Prostate gland (tissue), 2 donors: ENCODE measurements at regions not wholly inside any gene's neighbourhood (a gene's known extent, or its start where the extent isn't known, plus 50 kb on each side); places are given as distances from the start of the nearest gene placed in this dataset.

Experiments used
- DNase-seq: peaks from one replicate; pipeline ENCODE4 v3.0.0-alpha.2; 2019; ENCODE audit warnings: low spot score
- H3K27ac ChIP-seq, 2 donors: fragments of 200-600 bp; sonication (generic); 2 replicates each; pipeline ENCODE4 v1.5.1; 2017 to 2019
- H3K27me3 ChIP-seq: fragments of 200-600 bp; sonication (generic); replicated peaks from 2 replicates; pipeline ENCODE4 v1.5.1; 2019; ENCODE audit not compliant: insufficient read depth
- H3K36me3 ChIP-seq, 2 donors: fragments of 200-600 bp; sonication (generic); 1 replicate in 1 of 2; 2 replicates in 1 of 2; pipeline versions ENCODE4 v1.5.1 to v1.8.1; 2017 to 2019
- H3K4me1 ChIP-seq: fragments of 200-600 bp; sonication (generic); replicated peaks from 2 replicates; pipeline ENCODE4 v1.5.1; 2019
- H3K4me3 ChIP-seq, 2 donors: fragments of 200-600 bp; sonication (generic); 2 replicates each; pipeline ENCODE4 v1.5.1; 2017 to 2019
- H3K9me3 ChIP-seq: fragments of 200-600 bp; sonication (generic); 2 replicates; pipeline ENCODE4 v1.5.1; 2017
- POLR2A ChIP-seq: fragments of 450-650 bp; IDR thresholded peaks from one replicate; pipeline ENCODE4 v1.6.1; 2016; ENCODE audit warnings: antibody characterized with exemption, mild to moderate bottlenecking
- POLR2AphosphoS5 ChIP-seq: sonication (generic); formaldehyde crosslinking; IDR thresholded peaks from one replicate; pipeline ENCODE4 v1.6.1; 2017; ENCODE audit warnings: antibody characterized with exemption
- WGBS: methylation state at CpG from one replicate; pipeline ENCODE4 v1.1.5; 2018; 5-methylcytosine and 5-hydroxymethylcytosine counted together
- intact Hi-C: fragments of 100-400 bp; cut with DNase I; formaldehyde crosslinking; loops from one replicate; pipeline ENCODE4 v1.14.2; 2022
- TF ChIP-seq, protein P1 (sequence below), 4 experiments: fragments of 200-600 bp in 2 of 4; fragments of 450-650 bp in 2 of 4; sonication (generic) in 2 of 4; IDR thresholded peaks; 1 replicate in 3 of 4; 2 replicates in 1 of 4; pipeline ENCODE4 v1.5.1; 2016 to 2019; ENCODE audit warnings: antibody characterized with exemption in 4 of 4, mild to moderate bottlenecking in 2 of 4, moderate library complexity in 2 of 4

DNA sequence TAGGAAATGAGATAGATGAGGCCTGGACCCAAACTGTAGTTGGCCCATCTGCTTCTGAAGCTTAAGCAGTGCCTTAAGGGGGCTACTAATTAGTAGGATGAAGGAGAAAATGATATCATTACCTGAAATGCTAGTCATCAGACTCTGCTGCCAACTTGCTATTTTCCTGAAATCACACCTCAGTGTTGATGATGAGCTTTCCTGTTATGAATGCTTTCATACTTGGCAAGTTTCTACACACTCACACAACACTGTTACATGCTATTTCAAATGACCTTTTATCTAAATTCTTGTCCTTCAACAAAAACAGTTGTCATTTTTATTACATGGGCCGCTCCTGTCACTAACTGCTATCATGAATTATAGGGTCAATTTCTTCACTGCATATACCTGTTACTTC, 416.0 kb downstream of the PRDM5 start:
- DNase-seq, result no peak
- H3K36me3 ChIP-seq, result no peaks in the 10 kb centered on the region
- H3K4me3 ChIP-seq, result no peak overlapping the region
- TF ChIP-seq POLR2AphosphoS5 (no peak), POLR2A (no peak)
- TF ChIP-seq, protein P1, sequence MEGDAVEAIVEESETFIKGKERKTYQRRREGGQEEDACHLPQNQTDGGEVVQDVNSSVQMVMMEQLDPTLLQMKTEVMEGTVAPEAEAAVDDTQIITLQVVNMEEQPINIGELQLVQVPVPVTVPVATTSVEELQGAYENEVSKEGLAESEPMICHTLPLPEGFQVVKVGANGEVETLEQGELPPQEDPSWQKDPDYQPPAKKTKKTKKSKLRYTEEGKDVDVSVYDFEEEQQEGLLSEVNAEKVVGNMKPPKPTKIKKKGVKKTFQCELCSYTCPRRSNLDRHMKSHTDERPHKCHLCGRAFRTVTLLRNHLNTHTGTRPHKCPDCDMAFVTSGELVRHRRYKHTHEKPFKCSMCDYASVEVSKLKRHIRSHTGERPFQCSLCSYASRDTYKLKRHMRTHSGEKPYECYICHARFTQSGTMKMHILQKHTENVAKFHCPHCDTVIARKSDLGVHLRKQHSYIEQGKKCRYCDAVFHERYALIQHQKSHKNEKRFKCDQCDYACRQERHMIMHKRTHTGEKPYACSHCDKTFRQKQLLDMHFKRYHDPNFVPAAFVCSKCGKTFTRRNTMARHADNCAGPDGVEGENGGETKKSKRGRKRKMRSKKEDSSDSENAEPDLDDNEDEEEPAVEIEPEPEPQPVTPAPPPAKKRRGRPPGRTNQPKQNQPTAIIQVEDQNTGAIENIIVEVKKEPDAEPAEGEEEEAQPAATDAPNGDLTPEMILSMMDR (IDR thresholded peaks at IDR 0.05), result no peak
- H3K27ac ChIP-seq, result no peak overlapping the region
- no peaks in the 10 kb centered on the region for H3K4me1 ChIP-seq
- H3K27me3 ChIP-seq, result no peaks in the 10 kb centered on the region
- WGBS, result 86% methylated on average over 1 of the region's 1 CpG
- no peaks in the 10 kb centered on the region for H3K9me3 ChIP-seq
- intact Hi-C loops, result no loop called here

DNA sequence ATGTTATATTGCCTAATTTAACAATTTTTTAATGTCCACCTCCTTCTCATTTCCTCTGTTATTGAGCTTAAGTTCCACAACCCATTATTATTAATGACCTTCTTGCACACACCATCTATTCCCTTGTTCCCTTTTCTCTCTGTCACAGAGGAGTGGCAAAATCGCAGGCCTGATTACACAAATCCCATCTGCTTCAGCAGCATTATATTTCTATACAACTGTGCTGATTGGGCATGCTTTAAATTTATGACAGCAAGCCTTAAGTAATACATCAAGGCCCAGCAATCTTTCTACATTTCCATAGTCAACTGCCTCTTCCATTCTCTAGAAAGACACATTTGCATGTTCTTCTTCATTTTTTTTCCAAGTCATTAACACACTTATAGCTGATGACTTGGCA, 423.8 kb downstream of the PRDM5 start:
- TF ChIP-seq POLR2A, result no peak
- 93% methylated on average over 1 of the region's 1 CpG for WGBS
- Histone ChIP-seq H3K4me1 (no peaks in the 10 kb centered on the region), H3K27ac (no peak overlapping the region), H3K36me3 (no peaks in the 10 kb centered on the region), H3K9me3 (no peaks in the 10 kb centered on the region), H3K4me3 (no peak overlapping the region), H3K27me3 (no peaks in the 10 kb centered on the region)
- intact Hi-C loops, result no loop called here
- DNase-seq, result no peak

DNA sequence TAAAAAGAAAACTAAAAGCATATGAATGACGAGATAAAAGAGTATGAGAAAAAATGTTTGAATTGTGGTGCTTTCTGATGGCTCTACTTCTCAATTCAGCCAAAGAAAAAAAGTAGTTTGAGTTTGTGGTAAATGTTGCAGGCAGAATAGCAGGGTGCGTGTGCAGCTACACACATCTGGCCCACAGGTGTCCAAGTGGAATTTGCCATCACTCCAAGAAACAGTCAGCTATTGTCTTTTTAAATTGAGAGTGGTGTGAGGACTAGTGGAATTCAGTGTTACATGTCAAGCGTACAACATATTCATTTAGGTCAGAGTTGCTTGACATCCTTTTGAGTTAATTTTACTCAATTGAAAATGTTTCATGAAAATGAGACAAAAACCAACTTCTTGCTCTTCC, 424.8 kb upstream of the MAD2L1 start:
- Histone ChIP-seq H3K4me3 (no peak overlapping the region), H3K4me1 (no peaks in the 10 kb centered on the region), H3K27ac (no peak overlapping the region), H3K9me3 (no peaks in the 10 kb centered on the region), H3K36me3 (no peaks in the 10 kb centered on the region), H3K27me3 (no peaks in the 10 kb centered on the region)
- no peak for DNase-seq
- TF ChIP-seq, protein P1 (IDR thresholded peaks at IDR 0.05), result no peak
- TF ChIP-seq POLR2A, result no peak
- no peak for TF ChIP-seq POLR2AphosphoS5
- intact Hi-C loops, result no loop called here
- 81% methylated on average over 3 of the region's 3 CpGs for WGBS

DNA sequence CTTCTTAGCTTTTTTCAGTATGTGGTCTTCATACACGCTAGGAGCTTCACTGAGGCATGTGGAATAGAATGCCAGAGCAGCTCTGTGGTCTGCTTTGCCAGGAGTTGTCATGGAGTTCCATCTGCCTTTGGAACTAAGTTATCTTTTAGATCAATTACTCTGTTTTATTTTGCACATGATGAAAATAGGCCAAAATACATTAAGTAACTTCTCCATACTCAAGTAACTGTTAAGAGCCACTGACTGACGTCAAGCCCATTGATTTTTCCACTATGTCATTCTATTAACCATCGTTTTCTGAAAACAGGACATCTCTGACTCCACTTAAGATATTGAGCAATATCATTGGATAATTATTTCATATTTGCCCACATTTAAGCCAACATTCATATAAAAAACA, 415.1 kb upstream of the MAD2L1 start:
- H3K4me3 ChIP-seq, result no peak overlapping the region
- TF ChIP-seq POLR2AphosphoS5, result no peak
- no peak for TF ChIP-seq POLR2A
- TF ChIP-seq, protein P1 (IDR thresholded peaks at IDR 0.05), result no peak
- no peak for DNase-seq
- intact Hi-C loops, result no loop called here
- H3K36me3 ChIP-seq, result no peaks in the 10 kb centered on the region
- H3K27me3 ChIP-seq, result no peaks in the 10 kb centered on the region
- H3K27ac ChIP-seq, result no peak overlapping the region
- H3K9me3 ChIP-seq, result no peaks in the 10 kb centered on the region
- 48% methylated on average over 3 of the region's 3 CpGs for WGBS
- H3K4me1 ChIP-seq, result no peaks in the 10 kb centered on the region

DNA sequence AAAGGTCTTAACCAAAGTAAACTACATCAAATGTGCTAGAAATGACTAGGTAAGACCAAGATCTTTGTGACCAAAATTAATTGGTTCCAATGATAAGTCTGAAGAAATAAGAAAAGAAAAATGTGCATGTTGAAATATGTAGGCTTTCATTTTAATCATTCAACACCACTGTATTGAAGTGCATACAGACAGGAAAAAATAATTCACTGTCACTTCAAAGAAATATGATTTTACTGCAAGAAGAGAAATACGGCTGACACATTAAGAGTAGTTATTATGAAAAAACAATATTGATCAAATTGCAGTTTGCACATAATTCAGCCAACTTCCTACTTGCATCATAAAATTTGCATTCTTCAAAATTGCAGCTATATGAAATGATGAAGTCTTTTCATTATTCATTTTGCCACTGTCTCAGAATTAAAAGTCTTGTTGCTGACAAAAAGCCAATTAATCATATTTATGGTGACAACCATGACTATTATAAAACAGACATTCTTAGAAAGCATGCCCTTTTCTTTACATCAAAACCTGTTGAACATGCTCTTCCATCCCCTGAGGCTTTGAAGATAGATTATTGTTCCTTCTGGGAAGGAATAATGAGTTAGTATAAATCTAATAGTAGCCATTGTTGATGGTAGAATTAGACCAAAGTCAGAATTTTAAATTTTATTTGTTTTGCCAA, 405.9 kb upstream of the MAD2L1 start:
- TF ChIP-seq POLR2AphosphoS5 (no peak), POLR2A (no peak)
- TF ChIP-seq, protein P1 (IDR thresholded peaks at IDR 0.05), result no peak
- DNase-seq, result no peak
- WGBS, result 51% methylated on average over 1 of the region's 1 CpG
- no peaks in the 10 kb centered on the region for H3K36me3 ChIP-seq
- no peak overlapping the region for H3K4me3 ChIP-seq
- H3K4me1 ChIP-seq, result no peaks in the 10 kb centered on the region
- intact Hi-C loops, result no loop called here
- no peak overlapping the region for H3K27ac ChIP-seq
- no peaks in the 10 kb centered on the region for H3K27me3 ChIP-seq
- no peaks in the 10 kb centered on the region for H3K9me3 ChIP-seq
